LNCaP clone FGC (cell line): ENCODE measurements at regions not wholly inside any gene's neighbourhood (a gene's known extent, or its start where the extent isn't known, plus 50 kb on each side); places are given as distances from the start of the nearest gene placed in this dataset.

Source experiments
- DNase-seq: peaks from one replicate; pipeline ENCODE4 v3.0.0-alpha.2; 2011; ENCODE audit warnings: low read depth
- H3K4me3 ChIP-seq: 2 replicates; pipeline ENCODE4 v1.5.1; 2011; ENCODE audit warnings: mild to moderate bottlenecking, low read depth, low read length, control low read depth
- TF ChIP-seq, protein P1 (sequence below): IDR thresholded peaks from 2 replicates; pipeline ENCODE4 v1.5.1; 2012; ENCODE audit warnings: mild to moderate bottlenecking; ENCODE audit not compliant: control insufficient read depth, insufficient read depth; ENCODE audit errors: extremely low read depth

DNA sequence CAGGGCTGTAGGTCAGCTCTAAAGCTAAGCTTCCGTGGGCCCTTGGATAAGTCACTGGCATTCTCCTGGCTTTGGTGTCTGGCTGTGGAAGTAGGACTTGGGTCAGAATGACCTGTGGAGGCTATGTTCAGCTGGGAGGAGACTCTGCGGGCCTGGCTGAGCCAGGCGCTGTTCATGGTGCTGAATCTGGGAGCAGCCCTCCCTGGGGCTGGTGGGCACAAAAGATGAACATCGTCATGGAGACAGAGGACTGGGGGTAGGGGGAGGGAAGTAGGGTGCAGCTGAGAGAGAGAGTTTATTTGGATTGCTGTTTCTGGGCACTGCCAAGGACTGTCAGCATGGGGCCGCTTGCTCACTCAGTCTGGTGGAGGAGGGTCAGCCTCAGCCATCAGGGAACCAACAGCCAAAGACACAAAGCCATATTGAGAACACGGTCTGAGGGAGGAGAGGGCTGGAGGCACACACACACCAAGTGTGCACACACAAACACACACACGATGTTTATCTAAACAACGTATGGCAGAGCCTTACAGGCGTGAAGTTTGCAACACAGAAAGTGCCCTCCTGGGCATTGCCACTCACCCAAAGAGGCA is 120.7 kb upstream of the LINGO1 start:
- TF ChIP-seq, protein P1, sequence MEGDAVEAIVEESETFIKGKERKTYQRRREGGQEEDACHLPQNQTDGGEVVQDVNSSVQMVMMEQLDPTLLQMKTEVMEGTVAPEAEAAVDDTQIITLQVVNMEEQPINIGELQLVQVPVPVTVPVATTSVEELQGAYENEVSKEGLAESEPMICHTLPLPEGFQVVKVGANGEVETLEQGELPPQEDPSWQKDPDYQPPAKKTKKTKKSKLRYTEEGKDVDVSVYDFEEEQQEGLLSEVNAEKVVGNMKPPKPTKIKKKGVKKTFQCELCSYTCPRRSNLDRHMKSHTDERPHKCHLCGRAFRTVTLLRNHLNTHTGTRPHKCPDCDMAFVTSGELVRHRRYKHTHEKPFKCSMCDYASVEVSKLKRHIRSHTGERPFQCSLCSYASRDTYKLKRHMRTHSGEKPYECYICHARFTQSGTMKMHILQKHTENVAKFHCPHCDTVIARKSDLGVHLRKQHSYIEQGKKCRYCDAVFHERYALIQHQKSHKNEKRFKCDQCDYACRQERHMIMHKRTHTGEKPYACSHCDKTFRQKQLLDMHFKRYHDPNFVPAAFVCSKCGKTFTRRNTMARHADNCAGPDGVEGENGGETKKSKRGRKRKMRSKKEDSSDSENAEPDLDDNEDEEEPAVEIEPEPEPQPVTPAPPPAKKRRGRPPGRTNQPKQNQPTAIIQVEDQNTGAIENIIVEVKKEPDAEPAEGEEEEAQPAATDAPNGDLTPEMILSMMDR = no peak
- H3K4me3 ChIP-seq = no peak overlapping the region
- no peak for DNase-seq

DNA sequence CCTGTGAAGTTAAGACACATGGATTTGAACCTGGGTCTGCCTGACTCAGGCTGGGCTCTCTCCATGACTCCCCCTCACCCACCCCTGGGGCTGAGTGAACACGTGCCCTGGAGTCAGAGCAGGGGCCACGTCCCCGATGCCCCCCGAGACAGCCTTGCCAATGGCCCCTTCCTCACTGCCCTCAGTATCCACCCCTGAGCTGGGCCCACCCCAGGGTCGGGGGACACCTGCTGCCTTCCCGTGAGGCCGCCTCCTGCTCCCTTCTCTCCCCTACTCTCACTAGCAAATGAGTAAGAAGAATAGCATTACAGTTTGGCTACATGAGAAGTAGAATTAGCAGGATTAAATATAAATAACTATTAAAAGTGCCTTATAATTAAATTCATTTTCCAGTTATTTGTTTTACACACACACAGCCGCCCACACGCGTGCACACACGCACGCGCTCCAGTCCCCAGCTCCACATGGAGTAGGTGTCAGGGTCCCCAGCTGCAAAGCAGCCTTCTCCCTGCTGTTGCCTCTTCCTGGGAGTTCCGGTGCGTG is 117.4 kb upstream of the LINGO1 start:
- DNase-seq = no peak
- no peak overlapping the region for H3K4me3 ChIP-seq
- TF ChIP-seq, protein P1 = no peak

DNA sequence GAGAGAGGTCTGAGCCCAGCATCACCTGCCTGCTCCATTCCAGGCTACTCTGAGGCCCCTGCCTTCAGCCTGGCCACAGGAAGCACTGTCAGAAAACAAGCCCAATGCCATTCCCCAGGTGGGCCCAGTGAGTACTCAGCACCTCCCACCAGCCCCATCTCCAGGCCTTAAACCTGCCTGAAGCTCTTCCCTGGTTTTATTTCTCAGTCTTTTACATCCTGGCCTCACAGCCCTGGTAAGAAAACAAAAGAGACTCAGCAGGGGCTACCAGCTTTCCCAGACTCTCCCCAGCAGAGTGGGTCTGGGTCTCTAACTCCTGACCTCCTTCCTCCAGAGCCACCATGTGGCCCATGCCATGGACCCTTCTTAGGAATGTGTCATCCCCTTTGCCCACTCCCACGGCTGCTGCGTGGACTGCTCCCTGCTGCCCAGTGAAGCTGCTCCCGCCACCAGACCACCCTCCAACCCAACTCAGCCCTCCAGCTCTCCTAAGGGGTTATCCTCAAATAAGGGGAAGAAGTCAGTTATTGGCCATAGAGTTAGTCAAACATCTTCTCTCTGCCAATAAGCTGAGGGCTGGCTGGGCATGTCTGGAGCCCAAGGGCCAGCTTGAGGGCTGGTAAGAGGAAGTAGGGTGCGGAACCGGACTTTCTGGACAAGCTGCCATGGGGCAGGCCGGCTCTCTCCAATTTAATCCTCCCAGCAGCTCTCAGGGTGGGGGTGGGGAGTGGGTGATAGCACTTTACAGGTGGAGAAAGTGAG is 116.7 kb upstream of the LINGO1 start:
- no peak overlapping the region for H3K4me3 ChIP-seq
- peak; percentile 59 for DNase-seq
- TF ChIP-seq, protein P1 = no peak

DNA sequence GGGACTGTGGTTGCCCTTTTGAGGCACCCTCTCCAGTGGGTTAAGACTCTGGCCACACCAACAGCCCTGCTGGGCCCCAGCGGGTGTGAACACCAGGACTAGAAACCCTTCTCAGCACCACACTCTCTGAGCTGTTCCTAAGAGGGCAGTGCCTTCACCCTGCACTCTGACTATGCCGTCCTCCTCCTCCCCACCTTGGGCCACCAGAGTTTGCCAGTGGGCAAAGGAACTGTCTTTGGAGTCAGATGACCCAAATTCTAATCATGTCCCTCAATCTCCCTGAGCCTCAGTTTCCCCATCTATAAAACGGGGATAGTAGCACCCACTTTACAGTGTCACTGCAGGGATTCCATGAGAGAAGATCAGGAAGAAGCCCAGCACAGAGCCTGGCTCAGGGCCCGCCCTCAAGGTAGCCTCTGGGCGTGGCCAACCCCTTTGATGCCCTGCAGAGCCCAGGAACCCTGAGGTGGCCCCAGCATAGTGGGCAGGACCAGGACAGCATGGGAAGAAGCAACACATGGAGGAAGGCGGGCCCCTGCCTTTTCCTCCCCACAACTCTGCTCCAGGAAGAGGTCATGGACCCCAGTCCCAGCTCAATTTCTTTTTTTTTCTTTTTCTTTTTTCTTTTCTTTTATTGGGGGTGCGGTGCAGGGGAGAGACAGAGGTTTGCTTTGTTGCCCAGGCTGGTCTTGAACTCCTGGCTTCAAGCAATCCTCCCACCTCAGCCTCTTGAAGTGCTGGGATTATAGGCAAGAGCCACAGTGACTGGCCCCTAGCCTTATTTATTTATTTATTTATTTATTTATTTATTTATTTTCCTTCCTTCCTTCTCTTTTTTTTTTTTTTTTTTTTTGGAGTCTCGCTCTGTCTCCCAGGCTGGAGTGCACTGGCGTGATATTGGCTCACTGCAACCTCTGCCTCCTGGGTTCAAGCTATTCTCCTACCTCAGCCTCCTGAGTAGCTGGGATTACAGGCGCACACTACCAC is 115.7 kb upstream of the LINGO1 start:
- TF ChIP-seq, protein P1 = no peak
- DNase-seq = no peak
- H3K4me3 ChIP-seq = no peak overlapping the region

DNA sequence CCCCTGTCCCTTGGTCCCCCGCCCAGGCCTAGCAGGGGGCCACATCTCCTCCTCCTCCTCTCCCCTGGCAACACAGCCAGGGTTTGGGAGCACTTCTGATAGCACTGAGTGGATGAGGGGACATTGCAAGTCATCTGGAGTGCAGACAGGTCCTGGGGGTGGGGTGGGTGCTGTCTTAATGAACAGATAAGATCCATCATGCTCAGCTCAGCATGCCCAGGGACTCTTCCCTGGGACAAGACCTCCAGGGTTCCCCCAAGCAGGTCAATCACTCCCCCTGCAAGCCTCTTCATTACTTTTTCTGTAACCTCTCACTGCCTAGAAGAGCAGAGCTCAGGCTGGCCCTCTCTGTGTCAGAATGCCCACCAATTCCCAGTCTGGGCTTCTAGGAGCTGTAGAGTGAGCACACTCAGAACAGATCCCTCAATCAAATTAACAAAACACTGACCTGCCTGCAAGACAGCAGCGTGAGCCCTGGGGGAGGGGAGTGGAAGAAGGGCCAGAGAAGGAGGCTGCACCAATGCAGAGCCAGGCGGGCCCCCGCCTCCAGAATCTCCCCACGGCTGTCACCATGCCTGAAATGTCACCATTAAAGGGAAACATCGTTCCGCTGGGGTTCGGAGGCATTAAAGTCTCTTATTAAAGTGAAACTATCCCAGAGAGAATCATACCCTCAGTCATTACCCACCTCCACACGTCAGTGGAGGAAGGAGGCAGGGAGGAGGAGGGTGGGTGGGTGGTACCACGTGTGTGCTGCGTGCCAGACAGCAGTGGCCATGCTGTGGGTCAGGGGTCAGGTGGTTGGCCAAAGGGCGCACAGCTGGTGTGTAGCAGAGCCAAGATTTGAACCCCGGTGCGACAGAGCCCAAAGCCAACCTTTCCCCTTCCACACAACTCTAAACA is 114.7 kb upstream of the LINGO1 start:
- H3K4me3 ChIP-seq = no peak overlapping the region
- TF ChIP-seq, protein P1 = no peak
- DNase-seq = no peak
